Activated naive CD4-positive, alpha-beta T cell treated with Interleukin-2 at 50 U/mL for 16 hours (primary cell): ENCODE measurements at regions not wholly inside any gene's neighbourhood (a gene's known extent, or its start where the extent isn't known, plus 50 kb on each side); places are given as distances from the start of the nearest gene placed in this dataset.

Source experiments
- DNase-seq: peaks from one replicate; pipeline ENCODE4 v3.0.0-alpha.2; 2020

DNA sequence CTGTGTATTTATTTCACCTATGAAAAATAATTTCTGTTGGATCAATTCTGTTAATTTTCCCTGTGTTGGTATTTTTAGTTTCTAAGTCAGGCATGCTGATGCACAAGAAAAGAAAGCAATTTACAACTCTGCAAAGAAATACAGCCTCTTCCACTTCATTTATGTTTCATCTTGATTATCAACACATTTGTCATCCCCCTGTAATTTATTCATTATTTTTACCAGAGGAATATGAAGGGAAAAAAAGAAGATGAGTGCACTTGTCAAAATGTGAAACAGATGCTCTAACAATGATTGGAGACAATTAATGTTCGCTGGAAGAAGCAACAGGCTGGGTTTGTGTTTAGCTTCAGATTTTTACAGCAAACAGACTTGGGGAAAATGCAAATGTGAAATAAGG lies 958.5 kb upstream of the SEL1L start:
- DNase-seq, result no peak

DNA sequence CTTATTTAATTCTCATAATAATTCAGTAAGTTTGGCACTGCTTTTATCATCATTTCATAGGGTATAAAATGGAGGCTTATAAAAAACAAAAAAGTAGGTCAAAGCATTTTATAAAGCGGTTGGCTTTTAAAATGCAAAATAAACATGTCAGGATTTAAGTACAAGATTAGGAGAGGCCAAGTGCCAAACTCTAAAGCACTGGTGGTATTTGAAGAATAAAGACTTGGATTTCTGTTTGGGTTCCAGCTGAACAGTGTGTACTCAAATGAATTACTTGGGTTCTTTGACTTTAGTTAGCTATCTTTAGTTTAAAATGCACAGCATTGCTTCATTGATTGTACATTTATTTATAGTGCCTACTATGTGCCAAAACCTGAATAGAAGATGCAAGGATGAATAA lies 966.6 kb upstream of the SEL1L start:
- DNase-seq, result no peak

DNA sequence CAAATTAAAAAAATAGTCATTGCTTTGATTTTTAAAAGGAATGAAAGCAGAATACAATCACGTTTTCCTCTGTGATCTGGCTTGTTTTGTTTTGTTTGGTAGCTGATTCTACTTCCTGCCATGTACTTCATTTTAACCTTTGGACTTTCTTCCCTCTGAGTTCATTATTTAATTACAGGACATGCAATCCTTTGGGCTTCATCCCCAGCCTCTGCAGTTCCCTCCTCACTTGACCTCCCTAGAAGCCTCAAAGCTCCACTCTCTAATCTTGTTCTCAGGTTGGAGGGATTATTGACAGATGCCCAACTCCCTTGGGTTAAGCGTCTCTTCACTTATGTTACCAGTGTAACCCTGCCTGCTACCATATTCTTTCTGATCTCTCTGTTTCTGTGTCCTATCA lies 967.9 kb upstream of the SEL1L start:
- no peak for DNase-seq

DNA sequence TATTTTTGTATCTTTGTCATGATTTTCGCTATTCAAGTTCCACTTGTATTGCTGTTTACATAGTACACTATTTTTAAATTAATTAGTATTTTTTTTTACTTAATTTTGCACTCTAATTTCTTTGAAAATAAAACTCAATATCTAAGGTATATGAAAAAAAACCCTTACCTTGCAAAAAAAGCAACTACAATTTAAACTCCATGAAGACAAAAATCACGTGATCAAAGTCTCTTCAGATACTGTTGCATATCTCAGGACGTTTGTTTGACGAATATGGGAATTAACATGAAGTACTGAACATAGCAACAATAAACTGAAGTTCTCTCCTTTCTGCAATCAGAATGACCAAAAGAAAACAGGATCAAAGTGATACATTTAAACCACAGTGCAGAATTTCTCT lies 968.4 kb upstream of the SEL1L start:
- DNase-seq, result no peak

DNA sequence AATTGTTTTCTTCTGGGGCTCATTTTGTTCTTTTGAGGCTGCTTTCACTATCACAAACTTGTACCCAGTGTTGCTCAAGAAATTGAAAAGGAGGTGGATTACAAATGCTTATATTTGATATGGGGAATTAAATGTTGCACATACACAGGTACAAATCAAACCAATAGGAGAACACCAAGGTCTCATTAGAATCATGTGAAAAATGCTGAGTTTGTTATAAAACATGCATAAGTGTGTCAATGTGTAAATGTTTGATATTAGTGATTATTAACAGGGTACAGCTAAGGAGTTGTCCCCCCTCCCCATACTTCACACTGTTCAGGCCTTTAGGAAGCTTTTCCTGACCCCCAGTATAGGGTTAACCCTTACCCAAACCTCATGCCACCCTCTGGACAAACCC lies 971.2 kb upstream of the SEL1L start:
- DNase-seq, result no peak

DNA sequence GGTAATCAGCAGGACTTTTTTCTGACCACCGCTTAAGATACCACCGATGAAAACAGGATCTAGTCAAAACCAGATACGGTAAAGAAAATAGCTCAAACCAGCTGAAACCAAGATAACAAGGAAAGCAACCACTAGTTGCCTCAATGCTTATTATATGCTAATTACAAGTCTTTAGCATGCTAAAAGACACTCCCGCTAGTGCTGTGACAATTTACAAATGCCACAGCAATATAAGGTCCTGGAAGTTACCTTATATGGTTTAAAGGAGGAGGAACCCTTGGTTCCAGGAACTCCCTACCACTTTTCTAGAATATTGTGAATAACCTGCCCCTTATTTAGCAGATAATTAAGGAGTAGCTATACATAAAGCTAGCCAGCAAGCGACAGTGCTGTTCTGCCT lies 976.4 kb upstream of the SEL1L start:
- DNase-seq, result no peak

DNA sequence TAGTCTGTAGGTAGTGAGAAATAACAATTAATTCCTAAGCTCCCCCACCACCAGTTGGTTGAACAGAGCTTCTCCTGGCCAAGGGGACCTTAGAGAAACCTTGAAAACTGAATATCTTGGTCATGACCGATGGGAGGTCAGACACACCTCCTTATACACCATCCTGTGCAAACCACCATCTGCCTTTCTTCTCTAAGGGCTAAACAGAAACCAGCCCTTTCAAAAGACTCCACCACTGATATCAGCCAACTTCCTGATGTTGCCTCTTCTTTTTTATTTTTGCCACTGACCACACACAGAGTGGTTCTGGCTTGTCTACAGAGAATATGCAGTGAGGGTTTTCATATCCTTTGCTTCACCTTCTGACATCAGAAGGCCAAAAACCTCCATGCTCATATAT lies 977.7 kb upstream of the SEL1L start:
- DNase-seq, result no peak

DNA sequence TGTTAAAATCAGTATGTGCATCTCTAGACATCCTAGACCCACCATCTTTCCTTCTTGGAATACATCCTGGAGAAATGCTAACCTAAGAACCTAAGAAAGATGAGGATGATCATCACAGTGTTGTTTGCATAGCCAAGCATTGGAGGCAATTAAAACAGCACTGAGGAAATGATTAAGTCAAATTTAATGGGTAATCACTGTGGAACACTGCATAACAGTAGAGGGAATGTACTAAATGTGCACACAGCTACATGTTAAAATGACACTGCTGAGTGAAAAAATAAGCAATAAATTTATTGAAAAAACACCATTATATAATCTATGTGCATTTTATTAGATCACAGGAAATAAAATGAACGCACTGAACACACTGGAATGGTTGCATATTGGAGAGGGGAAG lies 987.1 kb upstream of the SEL1L start:
- DNase-seq, result no peak

DNA sequence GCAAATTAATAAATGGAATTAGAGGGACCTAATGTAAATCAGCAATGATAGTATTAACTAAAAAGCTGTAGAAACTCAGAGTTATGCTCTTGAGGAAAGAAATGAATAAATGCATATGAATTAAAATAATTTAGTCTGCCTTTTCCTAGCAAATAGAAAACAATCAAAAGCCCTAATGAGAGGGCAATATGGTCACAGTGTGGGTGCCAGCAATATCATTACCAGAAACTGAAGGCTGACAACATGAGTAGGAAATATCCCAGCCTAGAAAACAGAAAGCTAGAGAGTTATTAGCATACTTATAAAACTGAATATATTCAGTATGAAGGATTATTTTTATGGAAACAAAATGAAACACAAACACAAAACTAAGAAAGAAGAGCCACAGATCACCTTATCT lies 987.5 kb upstream of the SEL1L start:
- no peak for DNase-seq

DNA sequence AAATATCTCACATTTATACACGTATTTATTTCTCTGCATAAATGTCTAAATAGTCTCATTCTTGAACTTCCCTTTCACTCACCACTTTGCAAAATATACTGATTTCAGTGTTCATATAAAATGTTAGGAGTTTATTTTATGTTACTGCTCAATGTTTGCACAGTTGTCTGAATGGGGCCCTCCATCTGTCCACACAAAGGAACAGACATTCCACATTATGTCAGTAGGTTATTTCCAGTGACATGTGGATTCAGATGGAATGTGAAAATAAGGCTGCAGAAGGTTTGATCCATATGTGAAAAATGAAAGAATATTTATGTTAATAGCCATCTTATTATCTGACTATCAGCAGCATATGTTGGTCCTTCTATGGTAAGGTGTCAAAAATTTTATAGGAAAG lies 994.4 kb upstream of the SEL1L start:
- no peak for DNase-seq

DNA sequence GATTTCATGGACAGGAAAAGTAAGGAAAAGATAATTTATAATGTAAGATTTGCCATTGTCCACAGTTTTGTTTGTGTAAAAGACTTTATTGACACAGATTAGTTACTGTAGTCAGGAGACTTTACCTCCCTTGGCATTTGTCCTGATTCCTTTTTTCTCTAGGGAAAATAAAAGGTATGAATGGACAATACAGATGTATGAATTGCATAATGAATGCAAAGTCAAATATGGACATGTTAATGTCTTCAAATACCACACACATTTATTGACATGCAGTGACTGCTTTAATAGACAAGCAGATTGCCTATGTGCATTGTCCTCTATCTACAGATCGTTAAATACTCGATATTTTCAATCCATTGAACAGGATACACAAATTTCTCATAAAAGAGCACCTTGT lies 999.7 kb upstream of the SEL1L start:
- no peak for DNase-seq

DNA sequence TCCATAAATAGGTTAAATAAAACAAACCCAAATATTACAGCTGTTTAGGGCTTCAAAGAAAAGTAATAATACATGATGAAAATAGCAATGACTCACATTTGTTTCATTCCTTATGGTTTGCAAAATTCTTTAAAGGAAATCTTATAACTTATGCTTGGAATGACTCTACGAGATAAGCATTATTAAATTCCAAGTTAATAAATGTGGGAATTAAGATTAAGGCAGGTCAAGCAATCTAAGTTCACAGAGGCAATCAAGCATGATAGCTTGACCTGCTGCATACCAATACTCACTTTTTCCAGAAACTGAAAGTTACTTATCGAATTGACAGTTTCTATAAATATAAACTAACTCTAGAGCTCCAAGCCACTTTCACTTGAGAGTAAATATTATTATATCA lies 1002.9 kb upstream of the SEL1L start:
- no peak for DNase-seq

DNA sequence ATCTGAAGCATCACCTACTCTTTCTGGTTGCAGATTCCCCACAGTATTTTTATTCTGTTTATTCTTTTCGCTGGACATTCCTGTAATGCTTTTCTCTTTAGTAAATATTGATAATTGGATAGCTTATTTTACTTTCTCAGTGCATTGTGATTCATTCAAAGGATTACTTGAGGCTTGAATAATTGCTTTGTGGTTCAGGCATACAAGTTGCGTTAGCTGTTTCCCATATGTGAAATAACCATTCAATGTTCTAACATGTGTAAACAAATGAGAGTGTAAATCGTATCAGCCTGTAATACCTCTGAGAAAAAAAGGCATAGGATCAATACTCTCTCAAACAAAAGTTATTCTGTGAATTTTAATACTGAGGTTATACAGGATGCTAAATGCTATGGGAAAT lies 1004.2 kb upstream of the SEL1L start:
- DNase-seq, result no peak

DNA sequence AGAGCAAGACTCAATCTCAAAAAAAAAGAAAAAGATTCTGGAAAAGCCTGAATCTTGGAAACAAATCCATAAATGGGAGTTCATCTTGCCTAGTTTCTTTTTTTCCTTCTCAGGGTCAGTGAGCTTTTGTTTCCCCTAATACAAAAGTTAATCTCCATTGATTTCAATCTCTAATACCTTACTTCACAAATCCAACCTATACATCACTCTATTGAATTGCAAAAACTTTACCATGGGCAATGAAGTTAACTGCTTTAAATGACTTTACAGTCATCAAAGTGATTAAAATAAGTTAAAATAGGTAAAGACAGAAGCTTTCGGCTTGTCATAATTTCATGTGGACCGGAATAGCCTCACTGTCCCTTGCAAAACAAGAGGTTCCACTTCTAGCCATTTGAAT lies 1012.7 kb upstream of the SEL1L start:
- no peak for DNase-seq

DNA sequence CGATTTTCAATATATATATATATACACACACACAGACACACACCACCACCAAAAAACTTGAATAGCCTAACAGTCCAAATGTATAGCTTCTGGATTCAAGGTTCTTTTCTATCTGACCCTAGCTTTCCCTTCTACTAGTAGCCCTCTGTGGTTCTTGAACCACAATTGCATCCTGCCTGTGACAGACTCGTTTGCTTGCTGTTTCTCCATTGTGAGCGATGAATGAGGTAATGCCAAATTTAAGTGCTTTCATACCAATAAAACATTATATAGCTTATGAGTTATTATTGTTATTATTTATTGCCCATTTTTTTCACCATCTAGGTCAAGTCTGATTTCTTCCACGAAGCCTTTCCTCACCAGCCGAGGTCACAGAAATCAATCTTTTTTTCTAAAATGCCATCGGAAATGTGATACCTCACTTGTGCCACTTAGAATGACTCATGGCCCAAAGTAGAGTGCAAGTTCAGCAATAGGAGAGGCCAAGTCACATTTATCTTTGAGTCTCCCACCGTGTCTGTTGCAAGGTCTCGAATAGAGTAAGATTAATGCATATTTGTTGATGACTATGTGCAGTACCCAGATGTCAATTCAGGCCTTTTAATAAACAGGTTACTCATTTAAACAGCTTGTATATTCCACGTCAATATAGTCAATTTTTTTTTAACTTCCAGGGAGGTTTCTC lies 1015.8 kb upstream of the SEL1L start:
- no peak for DNase-seq

DNA sequence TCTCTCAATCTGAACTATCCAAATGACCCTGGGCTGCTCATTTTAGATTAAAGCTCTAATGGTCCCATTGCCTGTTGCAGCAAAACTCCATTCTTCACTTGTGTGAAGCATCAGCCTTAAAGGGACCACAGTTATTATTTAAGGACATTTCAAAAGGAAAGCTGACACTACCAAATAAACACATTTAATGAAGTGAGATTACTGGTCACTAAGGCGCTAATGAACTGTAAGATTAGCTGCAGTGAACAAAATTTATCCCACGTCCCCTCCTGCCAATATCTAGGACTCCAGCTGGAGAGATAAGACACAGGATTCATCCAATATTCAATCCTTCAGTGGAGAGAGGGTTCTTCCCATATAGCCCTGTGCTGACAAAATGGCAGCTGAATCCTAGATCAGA lies 1029.2 kb upstream of the SEL1L start:
- DNase-seq, result no peak

DNA sequence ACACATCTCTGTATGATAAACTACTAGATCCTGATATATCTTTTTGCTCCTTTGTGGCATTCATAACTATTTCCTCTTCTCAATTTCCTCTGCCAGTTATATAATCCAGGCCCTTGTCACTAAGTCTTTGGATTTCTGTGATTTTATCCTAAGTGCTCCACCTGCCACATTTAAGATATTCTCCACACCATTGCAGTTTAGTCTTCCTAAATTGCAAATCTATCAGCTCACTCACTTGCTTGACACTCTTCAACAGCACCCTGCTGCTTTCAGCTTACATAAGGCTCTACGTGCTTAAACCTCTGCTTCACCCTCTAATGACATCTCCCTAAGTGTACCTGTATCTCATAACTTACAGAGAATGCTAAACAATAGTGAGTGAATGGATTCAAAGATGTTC lies 1032.2 kb upstream of the SEL1L start:
- DNase-seq, result no peak

DNA sequence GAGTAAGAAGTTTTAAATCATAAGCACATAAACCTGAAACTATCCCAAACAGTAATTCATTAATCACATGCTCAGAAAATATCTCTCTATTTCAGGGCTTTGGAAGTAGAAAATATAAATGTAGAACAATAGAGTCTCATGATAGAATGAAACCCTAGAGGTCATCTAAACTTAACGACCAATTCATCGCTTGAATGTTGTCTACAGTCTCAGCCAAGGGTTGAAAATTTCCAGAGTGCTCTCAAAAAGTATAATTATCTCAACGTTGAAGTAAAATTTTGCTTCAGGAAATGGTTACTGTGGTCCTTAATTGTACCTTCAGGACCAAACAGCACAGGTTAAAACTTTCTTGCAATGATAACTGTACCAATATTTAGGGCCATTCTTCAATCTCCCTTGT lies 1053.6 kb upstream of the SEL1L start:
- no peak for DNase-seq

DNA sequence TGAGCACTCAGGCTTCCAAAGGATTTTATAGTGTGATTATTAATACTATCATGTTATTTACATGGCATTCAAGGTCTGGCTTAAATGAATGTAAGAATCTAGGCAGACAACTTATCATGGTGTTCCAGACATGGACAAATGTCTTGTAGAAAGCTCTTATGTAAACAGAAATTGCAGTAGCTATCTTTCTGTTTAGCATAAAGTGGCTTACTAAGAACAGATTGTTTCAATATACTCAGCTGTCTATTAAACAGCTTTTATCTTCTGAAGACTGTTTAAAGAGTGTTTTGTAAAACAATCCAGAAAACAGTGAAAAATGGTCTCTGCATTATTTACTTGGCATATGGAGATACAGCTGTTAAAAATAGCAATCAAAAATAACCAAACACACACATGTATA lies 1061.8 kb upstream of the SEL1L start:
- DNase-seq, result no peak

DNA sequence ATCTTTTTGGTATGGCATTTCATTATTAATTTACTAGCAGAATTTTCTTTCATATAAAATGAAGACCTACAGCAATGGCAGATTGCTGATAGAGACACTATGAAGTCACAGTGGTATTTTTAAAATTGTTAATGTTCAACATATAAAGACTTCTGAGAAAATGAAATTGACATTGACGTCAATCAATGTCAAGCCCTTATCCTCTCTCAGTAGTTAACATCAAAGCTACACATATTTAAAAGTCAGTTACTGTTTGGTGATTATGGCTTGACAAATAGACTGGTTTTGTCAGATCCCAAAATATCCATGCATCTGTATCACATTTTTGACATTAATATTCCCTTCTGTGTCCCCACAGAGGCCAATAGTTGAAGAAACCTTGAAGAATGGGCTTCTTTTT lies 1069.1 kb upstream of the SEL1L start:
- DNase-seq, result no peak

DNA sequence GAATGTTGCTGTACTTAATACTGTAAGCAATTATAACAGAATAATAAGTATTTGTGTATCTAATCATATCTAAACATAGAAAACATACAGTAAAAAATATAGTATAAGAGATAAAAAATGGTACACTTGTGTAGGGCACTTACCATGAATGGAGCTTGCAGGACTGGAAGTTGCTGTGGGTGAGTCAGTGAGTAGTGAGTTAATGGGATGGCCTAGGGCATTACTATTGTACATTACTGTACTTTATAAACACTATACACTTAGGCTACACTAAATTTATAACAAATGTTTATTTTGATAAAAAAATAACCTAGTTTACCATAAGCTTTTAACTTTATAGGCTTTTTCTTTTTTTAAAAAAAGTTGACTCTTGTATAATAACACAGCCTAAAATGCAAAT lies 1071.2 kb upstream of the SEL1L start:
- no peak for DNase-seq

DNA sequence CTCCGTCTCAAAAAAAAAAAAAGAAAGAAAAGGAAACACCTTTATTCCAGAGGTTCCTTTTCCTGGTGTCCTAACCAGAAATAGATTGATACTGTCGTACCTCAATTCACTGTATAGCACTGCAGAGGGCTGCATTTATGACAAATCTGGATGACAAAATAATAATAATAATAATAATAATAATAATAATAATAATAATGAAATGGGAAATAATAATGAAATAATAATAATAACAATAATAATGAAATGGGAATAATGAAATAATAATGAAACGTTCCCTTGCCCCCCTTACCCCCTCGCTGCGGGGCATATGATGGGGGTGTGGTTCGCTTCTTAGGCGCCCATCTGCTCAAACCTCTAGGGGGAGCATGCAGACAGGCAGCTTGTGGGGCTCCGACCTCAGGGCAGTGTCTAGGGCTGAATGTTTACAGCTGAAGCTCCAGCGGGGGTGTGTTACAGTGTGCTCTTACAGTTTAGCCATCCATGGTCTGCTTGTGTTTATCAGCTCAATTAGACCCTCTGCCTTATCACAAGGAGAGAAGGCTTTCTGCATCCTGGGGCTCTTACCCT lies 1088.3 kb upstream of the SEL1L start:
- DNase-seq, result no peak

DNA sequence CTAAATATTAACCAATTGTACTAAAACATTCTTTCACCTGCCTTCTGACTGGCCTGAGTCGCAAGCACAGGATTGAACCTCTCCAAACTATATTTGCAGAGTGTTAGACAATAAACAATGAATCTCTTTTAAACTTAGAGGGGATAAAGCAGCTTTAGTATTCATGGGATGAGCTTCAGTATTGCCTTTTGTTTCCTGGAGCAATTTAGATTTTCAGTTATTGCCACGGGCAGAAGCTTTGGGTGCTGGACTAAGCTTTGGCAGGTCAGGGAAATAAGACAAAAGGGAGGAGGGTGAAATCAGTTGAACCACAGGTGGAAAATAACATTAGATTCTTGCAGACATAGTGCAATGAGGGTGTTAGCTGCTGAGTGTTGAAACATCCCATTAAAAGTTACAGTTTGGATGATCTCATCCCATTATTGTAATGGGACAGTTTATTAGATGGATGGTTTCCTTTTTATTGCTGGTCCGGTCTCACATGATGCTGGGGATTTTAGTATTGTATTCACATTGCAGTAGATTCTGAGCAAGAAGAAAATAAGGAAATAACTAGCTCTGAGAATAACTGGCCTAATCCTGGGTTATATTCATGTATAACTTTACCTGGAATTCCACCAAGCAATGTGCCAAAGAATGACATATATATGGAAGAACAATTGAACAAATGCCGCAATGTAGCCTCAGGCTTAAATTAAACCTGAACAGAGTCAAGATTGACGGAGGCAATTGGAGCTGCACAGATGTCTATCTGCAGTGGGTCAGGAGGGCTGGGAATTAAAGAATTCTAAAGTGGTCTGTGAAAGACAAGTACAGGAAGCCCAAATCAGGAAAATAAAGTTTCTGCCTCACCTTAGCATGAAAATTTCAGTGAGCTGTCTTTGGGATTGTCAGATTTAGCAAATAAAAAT lies 1092.8 kb upstream of the SEL1L start:
- DNase-seq, result no peak

DNA sequence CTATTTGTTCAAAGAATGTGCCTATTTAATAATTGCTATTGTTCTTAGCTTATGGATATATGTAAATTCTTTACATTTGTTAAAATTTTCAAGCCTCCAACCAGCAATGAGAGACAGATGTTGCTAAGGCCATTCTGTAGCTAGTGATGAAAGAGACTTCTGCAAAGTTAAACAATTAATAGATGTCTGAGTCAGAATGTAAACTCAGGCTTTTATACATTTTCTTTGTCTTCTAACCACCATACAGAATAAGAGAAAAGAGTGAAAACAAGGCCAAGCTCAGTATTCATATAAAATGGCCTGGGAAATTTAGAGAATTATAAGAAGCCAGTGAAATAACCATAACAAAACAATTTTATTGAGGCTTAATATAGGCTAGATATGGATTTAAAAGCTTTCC lies 1102.3 kb upstream of the SEL1L start:
- DNase-seq, result no peak
